ENCODE measurements at regions not wholly inside any gene's neighbourhood (a gene's known extent, or its start where the extent isn't known, plus 50 kb on each side); places are given as distances from the start of the nearest gene placed in this dataset.
"Not testable (repeated sequence)": the region's sequence is repeated elsewhere in the genome, so short reads cannot be mapped to it uniquely, and the experiment has no call there.

GRCh38 chr18:30675493-30675892 is 367.0 kb downstream of the DSC3 start:
- DNase-seq (ENCODE audit: extremely low spot score, unreplicated experiment) = no peak
- H3K9me3 Mint-ChIP-seq = peaks cover 5% of the 10 kb centered on the region
- H3K36me3 Mint-ChIP-seq = no peaks in the 10 kb centered on the region
- no peak overlapping the region for H3K4me3 Mint-ChIP-seq
- H3K4me1 Mint-ChIP-seq (ENCODE audit: unreplicated experiment) = no peaks in the 10 kb centered on the region
- H3K27ac Mint-ChIP-seq = no peak overlapping the region
- no peak for TF ChIP-seq CTCF (conservative IDR thresholded peaks at IDR 0.05)
- no peaks in the 10 kb centered on the region for H3K27me3 Mint-ChIP-seq

GRCh38 chr18:30675072-30675471 is 367.5 kb downstream of the DSC3 start:
- Mint-ChIP-seq H3K27ac (no peak overlapping the region), H3K9me3 (peaks cover 5% of the 10 kb centered on the region), H3K27me3 (no peaks in the 10 kb centered on the region), H3K36me3 (no peaks in the 10 kb centered on the region), H3K4me3 (no peak overlapping the region), H3K4me1 (ENCODE audit: unreplicated experiment) (no peaks in the 10 kb centered on the region)
- TF ChIP-seq CTCF (conservative IDR thresholded peaks at IDR 0.05) = no peak
- no peak for DNase-seq (ENCODE audit: extremely low spot score, unreplicated experiment)

- DNase-seq (ENCODE audit: extremely low spot score, unreplicated experiment) = no peak
- Mint-ChIP-seq H3K27ac (no peak overlapping the region), H3K27me3 (no peaks in the 10 kb centered on the region), H3K4me1 (ENCODE audit: unreplicated experiment) (no peaks in the 10 kb centered on the region), H3K9me3 (peaks cover 5% of the 10 kb centered on the region), H3K4me3 (no peak overlapping the region), H3K36me3 (no peaks in the 10 kb centered on the region)
- no peak for TF ChIP-seq CTCF (conservative IDR thresholded peaks at IDR 0.05)
Measured at GRCh38 chr18:30674596-30674995, 367.9 kb downstream of the DSC3 start.

GRCh38 chr18:30672439-30672838 is 370.1 kb downstream of the DSC3 start:
- not testable (repeated sequence) for DNase-seq (ENCODE audit: extremely low spot score, unreplicated experiment); H3K27ac Mint-ChIP-seq; H3K9me3 Mint-ChIP-seq; H3K27me3 Mint-ChIP-seq; H3K4me1 Mint-ChIP-seq (ENCODE audit: unreplicated experiment); H3K36me3 Mint-ChIP-seq; H3K4me3 Mint-ChIP-seq

GRCh38 chr18:30658306-30658705 is 384.2 kb downstream of the DSC3 start:
- Mint-ChIP-seq H3K4me3 (no peak overlapping the region), H3K4me1 (ENCODE audit: unreplicated experiment) (no peaks in the 10 kb centered on the region), H3K9me3 (no peaks in the 10 kb centered on the region), H3K36me3 (no peaks in the 10 kb centered on the region), H3K27ac (no peak overlapping the region), H3K27me3 (no peaks in the 10 kb centered on the region)
- DNase-seq (ENCODE audit: extremely low spot score, unreplicated experiment) = no peak
- no peak for TF ChIP-seq CTCF (conservative IDR thresholded peaks at IDR 0.05)

- no peak overlapping the region for H3K27ac Mint-ChIP-seq
- no peaks in the 10 kb centered on the region for H3K36me3 Mint-ChIP-seq
- H3K4me3 Mint-ChIP-seq = no peak overlapping the region
- H3K4me1 Mint-ChIP-seq (ENCODE audit: unreplicated experiment) = no peaks in the 10 kb centered on the region
- no peaks in the 10 kb centered on the region for H3K9me3 Mint-ChIP-seq
- no peak for DNase-seq (ENCODE audit: extremely low spot score, unreplicated experiment)
- H3K27me3 Mint-ChIP-seq = no peaks in the 10 kb centered on the region
- TF ChIP-seq CTCF (conservative IDR thresholded peaks at IDR 0.05) = no peak
Measured at GRCh38 chr18:30652387-30652786, 390.2 kb downstream of the DSC3 start.
